ENCODE measurements at regions not wholly inside any gene's neighbourhood (a gene's known extent, or its start where the extent isn't known, plus 50 kb on each side); places are given as distances from the start of the nearest gene placed in this dataset.

- H3K27me3 ChIP-seq = no peaks in the 10 kb centered on the region
- H3K4me1 Mint-ChIP-seq = no peaks in the 10 kb centered on the region
- no peaks in the 10 kb centered on the region for H3K4me1 ChIP-seq
- no peak overlapping the region for H3K27ac Mint-ChIP-seq
- no peaks in the 10 kb centered on the region for H3K27me3 Mint-ChIP-seq (ENCODE audit: insufficient read depth, low read depth)
- TF ChIP-seq EZH2 (IDR thresholded peaks at IDR 0.05) = no peak
- TF ChIP-seq CTCF (IDR thresholded peaks at IDR 0.05) = no peak
- no peak for TF ChIP-seq EZH2phosphoT487 (IDR thresholded peaks at IDR 0.05)
- H3F3A ChIP-seq (ENCODE audit: low read depth) = no peaks in the 10 kb centered on the region
- H3K27ac ChIP-seq = no peak overlapping the region
- no peak for DNase-seq (ENCODE audit: low spot score)
- H3K36me3 Mint-ChIP-seq = no peaks in the 10 kb centered on the region
- no peaks in the 10 kb centered on the region for H3K9me3 Mint-ChIP-seq
- no peak overlapping the region for H3K4me3 Mint-ChIP-seq
- H3K9ac ChIP-seq = no peak overlapping the region
- no peaks in the 10 kb centered on the region for H3K36me3 ChIP-seq
- H3K4me3 ChIP-seq = no peak overlapping the region
- H3K4me2 ChIP-seq = no peak overlapping the region
- H3K9me3 ChIP-seq (ENCODE audit: low read depth) = no peaks in the 10 kb centered on the region
- no peak overlapping the region for H2AFZ ChIP-seq (replicated peaks)
- H3K79me2 ChIP-seq (ENCODE audit: low read depth) = no peaks in the 10 kb centered on the region
- no peaks in the 10 kb centered on the region for H4K20me1 ChIP-seq (ENCODE audit: low read depth)
Observed at GRCh38 chr6:743320-744096, 50.6 kb upstream of the EXOC2 start.
